Tongue (tissue), 1 donor: ENCODE measurements at regions not wholly inside any gene's neighbourhood (a gene's known extent, or its start where the extent isn't known, plus 50 kb on each side); places are given as distances from the start of the nearest gene placed in this dataset.
"Not testable (repeated sequence)": the region's sequence is repeated elsewhere in the genome, so short reads cannot be mapped to it uniquely, and the experiment has no call there.

Experiments
- DNase-seq: peaks from one replicate; pipeline ENCODE4 v3.0.0-alpha.2; 2015

- no peak for DNase-seq
These were observed 150.9 kb upstream of the SLC35G4 start for GRCh38 chr18:11458447-11458846.

- DNase-seq, result not testable (repeated sequence)
These were observed 151.5 kb upstream of the SLC35G4 start for GRCh38 chr18:11457853-11458252.

GRCh38 chr18:11454040-11454439, 155.4 kb upstream of the SLC35G4 start:
- DNase-seq, result no peak

GRCh38 chr18:11444169-11444568, 165.2 kb upstream of the SLC35G4 start:
- DNase-seq, result not testable (repeated sequence)

- DNase-seq, result no peak
These were observed 172.3 kb upstream of the SLC35G4 start for GRCh38 chr18:11437046-11437445.

GRCh38 chr18:11432360-11432811, 177.0 kb upstream of the SLC35G4 start:
- DNase-seq, result no peak

- DNase-seq, result peak; percentile 3
These were observed 179.5 kb upstream of the SLC35G4 start for GRCh38 chr18:11429876-11430275.

- DNase-seq, result no peak
These were observed 184.2 kb upstream of the SLC35G4 start for GRCh38 chr18:11425211-11425610.

- DNase-seq, result no peak
These were observed 190.1 kb upstream of the SLC35G4 start for GRCh38 chr18:11419338-11419737.

GRCh38 chr18:11412811-11413210, 196.6 kb upstream of the SLC35G4 start:
- DNase-seq, result no peak

- DNase-seq, result peak; percentile 26
These were observed 198.3 kb upstream of the SLC35G4 start for GRCh38 chr18:11411048-11411447.

- DNase-seq, result peak; percentile 30
These were observed 200.8 kb upstream of the SLC35G4 start for GRCh38 chr18:11408555-11409065.

GRCh38 chr18:11407940-11408339, 201.5 kb upstream of the SLC35G4 start:
- peak; percentile 44 for DNase-seq

- no peak for DNase-seq
These were observed 203.6 kb upstream of the SLC35G4 start for GRCh38 chr18:11405804-11406203.

- DNase-seq, result no peak
These were observed 208.7 kb upstream of the SLC35G4 start for GRCh38 chr18:11400703-11401102.

- DNase-seq, result no peak
These were observed 210.8 kb upstream of the SLC35G4 start for GRCh38 chr18:11398625-11399024.

GRCh38 chr18:11392980-11393885, 216.2 kb upstream of the SLC35G4 start:
- peak; percentile 47 for DNase-seq

- DNase-seq, result peak; percentile 24
These were observed 217.1 kb upstream of the SLC35G4 start for GRCh38 chr18:11392292-11392691.

- no peak for DNase-seq
These were observed 217.7 kb upstream of the SLC35G4 start for GRCh38 chr18:11391661-11392060.

- no peak for DNase-seq
These were observed 220.4 kb upstream of the SLC35G4 start for GRCh38 chr18:11388755-11389680.

GRCh38 chr18:11387880-11388279, 221.5 kb upstream of the SLC35G4 start:
- DNase-seq, result peak; percentile 61

- peak; percentile 32 for DNase-seq
These were observed 226.0 kb upstream of the SLC35G4 start for GRCh38 chr18:11383381-11383780.

GRCh38 chr18:11380968-11381367, 228.4 kb upstream of the SLC35G4 start:
- DNase-seq, result no peak
